Hepatocyte (in vitro differentiated cells): ENCODE measurements at regions not wholly inside any gene's neighbourhood (a gene's known extent, or its start where the extent isn't known, plus 50 kb on each side); places are given as distances from the start of the nearest gene placed in this dataset.

Experiments
- DNase-seq: peaks from one replicate; pipeline ENCODE4 v3.0.0-alpha.2; 2016; ENCODE audit warnings: low spot score
- H2AFZ ChIP-seq: fragments of 200-600 bp; sonication (generic); 2 replicates; pipeline ENCODE4 v1.6.0; 2016; ENCODE audit warnings: antibody characterized with exemption, mild to moderate bottlenecking
- H3K27ac ChIP-seq: fragments of 200-600 bp; sonication (generic); 2 replicates; pipeline ENCODE4 v1.5.1; 2016; ENCODE audit warnings: mild to moderate bottlenecking
- H3K27me3 ChIP-seq: fragments of 200-600 bp; sonication (generic); 2 replicates; pipeline ENCODE4 v1.6.1; 2016
- H3K36me3 ChIP-seq: fragments of 200-600 bp; sonication (generic); replicated peaks from 2 replicates; pipeline ENCODE4 v1.5.1; 2016; ENCODE audit warnings: low read depth; ENCODE audit not compliant: insufficient read depth
- H3K4me1 ChIP-seq: fragments of 200-600 bp; sonication (generic); 2 replicates; pipeline ENCODE4 v1.5.1; 2016; ENCODE audit warnings: mild to moderate bottlenecking, moderate library complexity; ENCODE audit not compliant: insufficient read depth
- H3K4me2 ChIP-seq: fragments of 200-600 bp; sonication (generic); 2 replicates; pipeline ENCODE4 v1.6.0; 2016
- H3K4me3 ChIP-seq: fragments of 200-600 bp; sonication (generic); 2 replicates; pipeline ENCODE4 v1.5.1; 2016; ENCODE audit warnings: mild to moderate bottlenecking
- H3K79me2 ChIP-seq: fragments of 200-600 bp; sonication (generic); 2 replicates; pipeline ENCODE4 v1.6.0; 2017; ENCODE audit warnings: mild to moderate bottlenecking
- H3K9me2 ChIP-seq: fragments of 200-600 bp; sonication (generic); replicated peaks from 2 replicates; pipeline ENCODE4 v1.6.0; 2017; ENCODE audit warnings: mild to moderate bottlenecking; ENCODE audit not compliant: insufficient read depth
- H3K9me3 ChIP-seq: fragments of 200-600 bp; sonication (generic); 2 replicates; pipeline ENCODE4 v1.5.1; 2016; ENCODE audit warnings: low read depth, mild to moderate bottlenecking
- H4K20me1 ChIP-seq: fragments of 200-600 bp; sonication (generic); 2 replicates; pipeline ENCODE4 v1.6.0; 2016; ENCODE audit warnings: mild to moderate bottlenecking; ENCODE audit not compliant: insufficient read depth, poor library complexity, severe bottlenecking
- CTCF ChIP-seq: fragments of 200-600 bp; sonication (generic); IDR thresholded peaks from 2 replicates; pipeline ENCODE4 v1.5.1; 2016; ENCODE audit warnings: antibody characterized with exemption, mild to moderate bottlenecking; ENCODE audit not compliant: poor library complexity
- EZH2 ChIP-seq: fragments of 200-600 bp; sonication (generic); IDR thresholded peaks from 2 replicates; pipeline ENCODE4 v1.6.1; 2016; ENCODE audit warnings: antibody characterized with exemption, mild to moderate bottlenecking, borderline replicate concordance
- EZH2phosphoT487 ChIP-seq: fragments of 200-600 bp; sonication (generic); IDR thresholded peaks from one replicate; pipeline ENCODE4 v1.6.1; 2018; ENCODE audit warnings: antibody characterized with exemption, mild to moderate bottlenecking, low read depth, moderate library complexity; ENCODE audit not compliant: unreplicated experiment, severe bottlenecking
- WGBS: methylation state at CpG from one replicate; pipeline ENCODE4 v1.1.6; 2016; ENCODE audit warnings: low lambda C conversion rate; ENCODE audit errors: missing lambda C conversion rate; 5-methylcytosine and 5-hydroxymethylcytosine counted together

GRCh38 chr20:48571949-48572847, 255.6 kb downstream of the PREX1 start:
- no peaks in the 10 kb centered on the region for H3K27me3 ChIP-seq
- H3K9me3 ChIP-seq = no peaks in the 10 kb centered on the region
- no peak overlapping the region for H3K27ac ChIP-seq
- H3K4me2 ChIP-seq = no peak overlapping the region
- TF ChIP-seq CTCF (no peak), EZH2phosphoT487 (no peak), EZH2 (no peak)
- no peaks in the 10 kb centered on the region for H3K4me1 ChIP-seq
- no peaks in the 10 kb centered on the region for H3K9me2 ChIP-seq
- no peak overlapping the region for H3K4me3 ChIP-seq
- H4K20me1 ChIP-seq = no peaks in the 10 kb centered on the region
- no peaks in the 10 kb centered on the region for H3K79me2 ChIP-seq
- no peaks in the 10 kb centered on the region for H3K36me3 ChIP-seq
- DNase-seq = no peak
- no peak overlapping the region for H2AFZ ChIP-seq
- WGBS = 76% methylated on average over 14 of the region's 14 CpGs

GRCh38 chr20:48569679-48570078, 258.1 kb downstream of the PREX1 start:
- Histone ChIP-seq H3K9me3 (no peaks in the 10 kb centered on the region), H3K4me2 (no peak overlapping the region), H3K27me3 (no peaks in the 10 kb centered on the region), H3K36me3 (no peaks in the 10 kb centered on the region), H3K4me3 (no peak overlapping the region), H3K79me2 (no peaks in the 10 kb centered on the region), H2AFZ (no peak overlapping the region), H3K27ac (no peak overlapping the region), H4K20me1 (no peaks in the 10 kb centered on the region), H3K4me1 (no peaks in the 10 kb centered on the region), H3K9me2 (no peaks in the 10 kb centered on the region)
- TF ChIP-seq EZH2phosphoT487 (no peak), CTCF (no peak), EZH2 (no peak)
- DNase-seq = no peak
- WGBS = 81% methylated on average over 9 of the region's 9 CpGs

GRCh38 chr20:48568520-48568919, 259.3 kb downstream of the PREX1 start:
- no peaks in the 10 kb centered on the region for H3K27me3 ChIP-seq
- TF ChIP-seq CTCF (no peak), EZH2phosphoT487 (no peak), EZH2 (no peak)
- no peaks in the 10 kb centered on the region for H3K9me2 ChIP-seq
- no peak overlapping the region for H3K4me3 ChIP-seq
- no peaks in the 10 kb centered on the region for H3K9me3 ChIP-seq
- DNase-seq = no peak
- H2AFZ ChIP-seq = no peak overlapping the region
- no peaks in the 10 kb centered on the region for H3K36me3 ChIP-seq
- H3K27ac ChIP-seq = no peak overlapping the region
- H3K79me2 ChIP-seq = no peaks in the 10 kb centered on the region
- no peak overlapping the region for H3K4me2 ChIP-seq
- H4K20me1 ChIP-seq = no peaks in the 10 kb centered on the region
- no peaks in the 10 kb centered on the region for H3K4me1 ChIP-seq
- 94% methylated on average over 5 of the region's 5 CpGs for WGBS
